K562 (cell line): ENCODE measurements at regions not wholly inside any gene's neighbourhood (a gene's known extent, or its start where the extent isn't known, plus 50 kb on each side); places are given as distances from the start of the nearest gene placed in this dataset.
"Not testable (repeated sequence)": the region's sequence is repeated elsewhere in the genome, so short reads cannot be mapped to it uniquely, and the experiment has no call there.

Experiments
- CREB1 ChIP-seq, 2 experiments: sonication (generic) in 1 of 2; formaldehyde crosslinking in 1 of 2; IDR thresholded peaks; 2 replicates each; pipeline versions ENCODE4 v1.6.1 to v1.8.0; 2012 to 2022; ENCODE audit warnings: inconsistent platforms in 1 of 2, mild to moderate bottlenecking in 1 of 2, missing genetic modification reagents in 1 of 2, moderate library complexity in 1 of 2
- IRF2 ChIP-seq: sonication (generic); formaldehyde crosslinking; IDR thresholded peaks from 2 replicates; pipeline ENCODE4 v1.8.1; 2022; ENCODE audit warnings: mild to moderate bottlenecking, missing genetic modification reagents
- KLF16 ChIP-seq: IDR thresholded peaks from 2 replicates; pipeline ENCODE4 v1.6.1; 2016; ENCODE audit warnings: antibody characterized with exemption
- NRF1 ChIP-seq, 2 experiments: fragments of 450-650 bp; IDR thresholded peaks in 1 of 2; conservative IDR thresholded peaks in 1 of 2; 2 replicates each; pipeline ENCODE4 v1.6.1; 2014; ENCODE audit warnings: mild to moderate bottlenecking in 2 of 2
- RAD51 ChIP-seq: fragments of 450-650 bp; IDR thresholded peaks from 2 replicates; pipeline ENCODE4 v1.7.1; 2016; ENCODE audit warnings: low read depth, mild to moderate bottlenecking, borderline replicate concordance
- SIX5 ChIP-seq, 2 experiments: IDR thresholded peaks; 2 replicates each; pipeline ENCODE4 v1.6.1; 2011; ENCODE audit warnings: low read length in 2 of 2, borderline replicate concordance in 1 of 2, low read depth in 1 of 2, mild to moderate bottlenecking in 1 of 2, moderate library complexity in 1 of 2; ENCODE audit not compliant: insufficient read depth in 1 of 2
- TEAD1 ChIP-seq, 2 experiments: fragments of 450-650 bp in 1 of 2; sonication (generic) in 1 of 2; formaldehyde crosslinking; IDR thresholded peaks; 2 replicates each; pipeline versions ENCODE4 v1.4.0 to v1.8.0; 2020 to 2022; ENCODE audit warnings: mild to moderate bottlenecking in 2 of 2, missing genetic modification reagents in 1 of 2
- U2AF2 ChIP-seq: fragments of 200-400 bp; formaldehyde crosslinking; optimal IDR thresholded peaks from 2 replicates; pipeline ENCODE3; 2017; ENCODE audit warnings: low read depth, mild to moderate bottlenecking, low read length
- ZBTB7A ChIP-seq: IDR thresholded peaks from 2 replicates; pipeline ENCODE4 v1.6.1; 2011; ENCODE audit warnings: low read depth, mild to moderate bottlenecking, low read length, moderate library complexity, borderline replicate concordance; ENCODE audit not compliant: control insufficient read depth
- ZFX ChIP-seq: sonication (generic); formaldehyde crosslinking; IDR thresholded peaks from 2 replicates; pipeline ENCODE4 v1.8.0; 2022; ENCODE audit warnings: mild to moderate bottlenecking, missing genetic modification reagents, moderate library complexity
- ZNF263 ChIP-seq: sonication (generic); formaldehyde crosslinking; IDR thresholded peaks from 2 replicates; pipeline ENCODE4 v1.8.0; 2022; ENCODE audit warnings: mild to moderate bottlenecking, missing genetic modification reagents, borderline replicate concordance
- ZNF274 ChIP-seq: IDR thresholded peaks from 2 replicates; pipeline ENCODE4 v1.6.1; 2011; ENCODE audit warnings: low read depth, mild to moderate bottlenecking, low read length, moderate library complexity, borderline replicate concordance
- TF ChIP-seq, protein P1 (sequence below), 3 experiments: IDR thresholded peaks in 2 of 3; conservative IDR thresholded peaks in 1 of 3; 2 replicates each; pipeline ENCODE4 v1.5.1; 2011 to 2012; ENCODE audit warnings: low read length in 3 of 3, mild to moderate bottlenecking in 3 of 3, control low read depth in 2 of 3, improper control_type of control experiment in 1 of 3, inconsistent platforms in 1 of 3, low read depth in 1 of 3, mixed read lengths in 1 of 3, moderate library complexity in 1 of 3; ENCODE audit not compliant: insufficient read depth in 2 of 3

DNA sequence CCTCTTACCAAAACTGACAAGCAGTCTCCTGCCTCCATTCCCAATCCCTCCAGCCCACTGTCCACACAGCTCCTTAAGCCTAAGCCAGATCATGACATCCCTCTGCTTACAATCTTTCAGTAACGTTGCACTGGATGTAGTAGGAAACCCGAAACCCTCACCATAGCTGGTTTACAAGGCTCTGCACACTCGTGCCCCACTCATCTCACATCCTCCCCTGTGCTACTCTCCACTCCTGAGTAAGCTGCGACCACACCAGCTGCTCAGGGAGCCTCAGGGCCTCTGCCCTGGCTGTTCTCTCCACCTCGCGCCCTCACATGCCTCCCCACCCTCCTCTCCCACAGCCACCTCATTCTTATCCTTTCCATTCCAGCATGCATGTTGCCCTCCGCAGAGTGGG lies 288.9 kb downstream of the ANAPC1 start:
- TF ChIP-seq NRF1 (conservative IDR thresholded peaks at IDR 0.05 in 1 of 2, IDR thresholded peaks at IDR 0.05 in 1 of 2); CREB1 (IDR thresholded peaks at IDR 0.05); CREB1 (CRISPR knock-in tag; IDR thresholded peaks at IDR 0.05); ZBTB7A; U2AF2; ZFX (CRISPR knock-in tag); ZNF274; KLF16; TEAD1 (CRISPR knock-in tag; IDR thresholded peaks at IDR 0.05); ZNF263 (CRISPR knock-in tag); IRF2 (CRISPR knock-in tag); RAD51; SIX5 (IDR thresholded peaks at IDR 0.05; ENCODE audit: borderline replicate concordance in 1 of 2, insufficient read depth in 1 of 2, low read depth in 1 of 2, low read length in 2 of 2): not testable (repeated sequence)
- TF ChIP-seq, protein P1, sequence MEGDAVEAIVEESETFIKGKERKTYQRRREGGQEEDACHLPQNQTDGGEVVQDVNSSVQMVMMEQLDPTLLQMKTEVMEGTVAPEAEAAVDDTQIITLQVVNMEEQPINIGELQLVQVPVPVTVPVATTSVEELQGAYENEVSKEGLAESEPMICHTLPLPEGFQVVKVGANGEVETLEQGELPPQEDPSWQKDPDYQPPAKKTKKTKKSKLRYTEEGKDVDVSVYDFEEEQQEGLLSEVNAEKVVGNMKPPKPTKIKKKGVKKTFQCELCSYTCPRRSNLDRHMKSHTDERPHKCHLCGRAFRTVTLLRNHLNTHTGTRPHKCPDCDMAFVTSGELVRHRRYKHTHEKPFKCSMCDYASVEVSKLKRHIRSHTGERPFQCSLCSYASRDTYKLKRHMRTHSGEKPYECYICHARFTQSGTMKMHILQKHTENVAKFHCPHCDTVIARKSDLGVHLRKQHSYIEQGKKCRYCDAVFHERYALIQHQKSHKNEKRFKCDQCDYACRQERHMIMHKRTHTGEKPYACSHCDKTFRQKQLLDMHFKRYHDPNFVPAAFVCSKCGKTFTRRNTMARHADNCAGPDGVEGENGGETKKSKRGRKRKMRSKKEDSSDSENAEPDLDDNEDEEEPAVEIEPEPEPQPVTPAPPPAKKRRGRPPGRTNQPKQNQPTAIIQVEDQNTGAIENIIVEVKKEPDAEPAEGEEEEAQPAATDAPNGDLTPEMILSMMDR (IDR thresholded peaks at IDR 0.05 in 2 of 3, conservative IDR thresholded peaks at IDR 0.05 in 1 of 3; ENCODE audit: insufficient read depth in 2 of 3, low read depth in 1 of 3, low read length in 3 of 3), result not testable (repeated sequence)
